Dedifferentiated amniotic fluid mesenchymal stem cell (primary cell): ENCODE measurements at regions not wholly inside any gene's neighbourhood (a gene's known extent, or its start where the extent isn't known, plus 50 kb on each side); places are given as distances from the start of the nearest gene placed in this dataset.

Experiments
- DNase-seq: peaks from one replicate; pipeline ENCODE4 v3.0.0-alpha.2; 2016; ENCODE audit errors: extremely low spot score

- DNase-seq = no peak
Measured at GRCh38 chr12:30019366-30020140, 235.8 kb upstream of the TMTC1 start.

GRCh38 chr12:30016540-30017055, 232.9 kb upstream of the TMTC1 start:
- no peak for DNase-seq

GRCh38 chr12:30015631-30016337, 232.0 kb upstream of the TMTC1 start:
- DNase-seq = no peak

GRCh38 chr12:30014991-30015390, 231.2 kb upstream of the TMTC1 start:
- no peak for DNase-seq

GRCh38 chr12:30012816-30013450, 229.2 kb upstream of the TMTC1 start:
- no peak for DNase-seq

- DNase-seq = no peak
Measured at GRCh38 chr12:30010071-30011052, 226.6 kb upstream of the TMTC1 start.

- DNase-seq = no peak
Measured at GRCh38 chr12:30006021-30006420, 222.3 kb upstream of the TMTC1 start.

GRCh38 chr12:30003321-30003720, 219.6 kb upstream of the TMTC1 start:
- no peak for DNase-seq

- no peak for DNase-seq
Measured at GRCh38 chr12:30002677-30003076, 218.9 kb upstream of the TMTC1 start.

- peak; percentile 70 for DNase-seq
Measured at GRCh38 chr12:30000401-30000800, 216.7 kb upstream of the TMTC1 start.

GRCh38 chr12:29996993-29997392, 213.3 kb upstream of the TMTC1 start:
- DNase-seq = no peak

- DNase-seq = no peak
Measured at GRCh38 chr12:29992366-29992765, 208.6 kb upstream of the TMTC1 start.

GRCh38 chr12:29991924-29992323, 208.2 kb upstream of the TMTC1 start:
- no peak for DNase-seq

- DNase-seq = peak; percentile 31
Measured at GRCh38 chr12:29990971-29991370, 207.2 kb upstream of the TMTC1 start.

- no peak for DNase-seq
Measured at GRCh38 chr12:29983851-29984250, 200.1 kb upstream of the TMTC1 start.

GRCh38 chr12:29980304-29980703, 196.6 kb upstream of the TMTC1 start:
- no peak for DNase-seq

GRCh38 chr12:29971446-29971845, 187.7 kb upstream of the TMTC1 start:
- DNase-seq = no peak

- DNase-seq = no peak
Measured at GRCh38 chr12:29970501-29970900, 186.8 kb upstream of the TMTC1 start.

GRCh38 chr12:29962276-29963035, 178.7 kb upstream of the TMTC1 start:
- DNase-seq = no peak

- no peak for DNase-seq
Measured at GRCh38 chr12:29961231-29961630, 177.5 kb upstream of the TMTC1 start.

GRCh38 chr12:29960122-29960521, 176.4 kb upstream of the TMTC1 start:
- no peak for DNase-seq
